ENCODE measurements at regions not wholly inside any gene's neighbourhood (a gene's known extent, or its start where the extent isn't known, plus 50 kb on each side); places are given as distances from the start of the nearest gene placed in this dataset.

DNA sequence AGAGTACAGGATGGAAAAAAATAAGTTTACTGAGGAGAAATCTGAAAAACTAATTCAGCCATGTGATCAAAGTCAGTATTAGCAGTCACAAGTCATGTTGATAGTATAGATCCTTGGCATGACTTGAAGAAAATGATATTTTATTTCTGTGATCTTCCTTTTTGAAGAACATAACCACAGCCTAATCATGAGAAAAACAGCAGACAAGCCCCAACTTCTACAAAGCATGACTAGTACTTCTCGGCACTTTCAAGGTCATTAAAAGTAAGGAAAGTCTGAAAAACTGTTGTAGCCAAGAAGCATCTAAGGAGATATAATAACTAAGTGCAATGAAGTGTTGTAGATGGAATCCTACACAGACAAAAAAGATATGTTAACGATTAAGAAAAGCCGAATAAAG is 264.1 kb upstream of the FOXG1 start:
- H3K9ac ChIP-seq (ENCODE audit: low read depth, low read length) = no peak overlapping the region
- no peak overlapping the region for H3K27ac ChIP-seq (ENCODE audit: low read depth, low read length)
- H3K27me3 ChIP-seq (ENCODE audit: control insufficient read depth, insufficient read depth, low read length) = no peaks in the 10 kb centered on the region
- H3K9me3 ChIP-seq (ENCODE audit: control insufficient read depth, insufficient read depth, low read length) = no peaks in the 10 kb centered on the region
- H3K36me3 ChIP-seq (ENCODE audit: control insufficient read depth, insufficient read depth, low read length) = no peaks in the 10 kb centered on the region
- no peak overlapping the region for H3K4me3 ChIP-seq (ENCODE audit: low read depth, low read length)
- H3K4me1 ChIP-seq (ENCODE audit: control insufficient read depth, insufficient read depth, low read length) = no peaks in the 10 kb centered on the region

GRCh38 chr14:28515571-28515970 is 251.0 kb upstream of the FOXG1 start:
- Histone ChIP-seq H3K36me3 (ENCODE audit: control insufficient read depth, insufficient read depth, low read length) (no peaks in the 10 kb centered on the region), H3K4me3 (ENCODE audit: low read depth, low read length) (no peak overlapping the region), H3K9ac (ENCODE audit: low read depth, low read length) (no peak overlapping the region), H3K27ac (ENCODE audit: low read depth, low read length) (no peak overlapping the region), H3K27me3 (ENCODE audit: control insufficient read depth, insufficient read depth, low read length) (no peaks in the 10 kb centered on the region), H3K9me3 (ENCODE audit: control insufficient read depth, insufficient read depth, low read length) (no peaks in the 10 kb centered on the region), H3K4me1 (ENCODE audit: control insufficient read depth, insufficient read depth, low read length) (no peaks in the 10 kb centered on the region)

- H3K4me3 ChIP-seq (ENCODE audit: low read depth, low read length) = no peak overlapping the region
- peaks cover 10% of the 10 kb centered on the region; the same call in 1 of the 2 replicates for H3K9me3 ChIP-seq (ENCODE audit: control insufficient read depth, insufficient read depth, low read length)
- 0 out of 2 replicates have a peak, but pooled peaks cover 3% of the 10 kb centered on the region for H3K4me1 ChIP-seq (ENCODE audit: control insufficient read depth, insufficient read depth, low read length)
Measured at GRCh38 chr14:28536889-28537288, 229.7 kb upstream of the FOXG1 start.

DNA sequence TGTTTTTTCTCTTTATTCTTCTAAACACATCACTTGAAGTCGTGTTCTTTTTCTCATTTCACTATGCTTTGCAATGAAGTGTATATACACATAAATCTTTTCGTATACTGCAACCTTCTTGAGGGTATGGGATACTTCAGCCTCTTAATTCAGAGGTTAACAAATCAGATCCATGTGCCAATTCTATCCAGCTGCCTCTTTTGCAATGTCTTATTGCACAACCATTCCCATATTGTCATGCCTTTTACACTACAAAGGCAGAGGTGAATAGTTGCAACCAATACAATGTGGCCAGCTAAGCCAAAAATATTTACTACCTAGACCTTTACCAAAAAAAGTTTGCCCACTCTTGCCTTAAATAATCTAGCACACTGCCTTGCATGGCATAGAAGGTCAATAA is 224.5 kb upstream of the FOXG1 start:
- no peaks in the 10 kb centered on the region for H3K36me3 ChIP-seq (ENCODE audit: control insufficient read depth, insufficient read depth, low read length)
- no peak overlapping the region for H3K27ac ChIP-seq (ENCODE audit: low read depth, low read length)
- H3K9ac ChIP-seq (ENCODE audit: low read depth, low read length) = no peak overlapping the region
- no peak overlapping the region for H3K4me3 ChIP-seq (ENCODE audit: low read depth, low read length)
- no peaks in the 10 kb centered on the region for H3K4me1 ChIP-seq (ENCODE audit: control insufficient read depth, insufficient read depth, low read length)
- no peaks in the 10 kb centered on the region for H3K27me3 ChIP-seq (ENCODE audit: control insufficient read depth, insufficient read depth, low read length)
- peaks cover 11% of the 10 kb centered on the region for H3K9me3 ChIP-seq (ENCODE audit: control insufficient read depth, insufficient read depth, low read length)

More at GRCh38 chr14:28536889-28537288, 229.7 kb upstream of the FOXG1 start:
- no peaks in the 10 kb centered on the region for H3K27me3 ChIP-seq (ENCODE audit: control insufficient read depth, insufficient read depth, low read length)
- no peak overlapping the region for H3K9ac ChIP-seq (ENCODE audit: low read depth, low read length)
- H3K36me3 ChIP-seq (ENCODE audit: control insufficient read depth, insufficient read depth, low read length) = no peaks in the 10 kb centered on the region
- H3K27ac ChIP-seq (ENCODE audit: low read depth, low read length) = no peak overlapping the region

- Histone ChIP-seq H3K9me3 (ENCODE audit: control insufficient read depth, insufficient read depth, low read length) (no peaks in the 10 kb centered on the region), H3K4me1 (ENCODE audit: control insufficient read depth, insufficient read depth, low read length) (no peaks in the 10 kb centered on the region), H3K9ac (ENCODE audit: low read depth, low read length) (no peak overlapping the region), H3K27ac (ENCODE audit: low read depth, low read length) (no peak overlapping the region), H3K27me3 (ENCODE audit: control insufficient read depth, insufficient read depth, low read length) (no peaks in the 10 kb centered on the region), H3K4me3 (ENCODE audit: low read depth, low read length) (no peak overlapping the region), H3K36me3 (ENCODE audit: control insufficient read depth, insufficient read depth, low read length) (no peaks in the 10 kb centered on the region)
Measured at GRCh38 chr14:28565345-28565744, 201.2 kb upstream of the FOXG1 start.

GRCh38 chr14:28570391-28570790 is 196.2 kb upstream of the FOXG1 start:
- Histone ChIP-seq H3K4me1 (ENCODE audit: control insufficient read depth, insufficient read depth, low read length) (no peaks in the 10 kb centered on the region), H3K4me3 (ENCODE audit: low read depth, low read length) (no peak overlapping the region), H3K27me3 (ENCODE audit: control insufficient read depth, insufficient read depth, low read length) (no peaks in the 10 kb centered on the region), H3K27ac (ENCODE audit: low read depth, low read length) (no peak overlapping the region), H3K9ac (ENCODE audit: low read depth, low read length) (no peak overlapping the region), H3K9me3 (ENCODE audit: control insufficient read depth, insufficient read depth, low read length) (peaks cover 11% of the 10 kb centered on the region; the same call in 1 of the 2 replicates), H3K36me3 (ENCODE audit: control insufficient read depth, insufficient read depth, low read length) (no peaks in the 10 kb centered on the region)

DNA sequence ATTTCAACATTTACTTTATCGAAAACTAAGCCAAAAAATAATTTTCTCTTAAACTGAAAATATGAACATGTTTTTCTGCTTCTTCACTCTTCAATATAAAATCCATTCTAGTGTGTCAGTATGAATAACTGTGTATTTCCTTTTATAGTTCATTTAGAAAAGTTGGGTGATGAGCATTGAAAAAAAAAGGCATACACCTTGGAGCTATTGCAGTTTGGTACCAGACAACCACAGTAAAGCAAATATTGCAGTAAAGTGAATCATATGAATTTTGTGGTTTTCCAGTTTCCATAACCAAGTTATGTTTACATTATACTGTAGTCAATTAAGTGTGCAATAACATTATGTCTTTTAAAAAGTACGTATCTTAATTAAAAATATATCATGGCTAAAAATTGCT is 195.0 kb upstream of the FOXG1 start:
- H3K9ac ChIP-seq (ENCODE audit: low read depth, low read length) = no peak overlapping the region
- no peak overlapping the region for H3K27ac ChIP-seq (ENCODE audit: low read depth, low read length)
- no peaks in the 10 kb centered on the region for H3K4me1 ChIP-seq (ENCODE audit: control insufficient read depth, insufficient read depth, low read length)
- no peak overlapping the region for H3K4me3 ChIP-seq (ENCODE audit: low read depth, low read length)
- no peaks in the 10 kb centered on the region for H3K36me3 ChIP-seq (ENCODE audit: control insufficient read depth, insufficient read depth, low read length)
- H3K27me3 ChIP-seq (ENCODE audit: control insufficient read depth, insufficient read depth, low read length) = no peaks in the 10 kb centered on the region
- H3K9me3 ChIP-seq (ENCODE audit: control insufficient read depth, insufficient read depth, low read length) = peaks cover 11% of the 10 kb centered on the region; the same call in 1 of the 2 replicates

DNA sequence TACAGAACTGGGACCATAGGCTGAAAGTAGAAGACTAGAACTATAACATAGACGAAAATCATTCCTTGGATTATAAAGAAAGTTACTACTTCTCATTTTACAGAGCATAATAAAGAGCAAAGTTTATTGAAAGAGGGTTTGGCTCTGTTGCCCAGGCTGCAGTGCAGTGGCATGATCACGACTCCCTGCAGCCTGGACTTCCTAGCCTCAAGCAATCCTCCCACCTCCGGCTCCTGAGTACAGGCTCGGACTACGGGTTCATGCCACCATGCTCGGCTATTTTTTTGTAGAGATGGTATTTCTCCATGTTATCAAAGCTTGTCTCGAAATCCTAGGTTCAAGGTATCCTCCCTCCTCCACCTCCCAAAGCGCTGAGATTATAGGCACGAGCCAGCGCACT is 190.1 kb upstream of the FOXG1 start:
- Histone ChIP-seq H3K4me1 (ENCODE audit: control insufficient read depth, insufficient read depth, low read length) (no peaks in the 10 kb centered on the region), H3K36me3 (ENCODE audit: control insufficient read depth, insufficient read depth, low read length) (no peaks in the 10 kb centered on the region), H3K9ac (ENCODE audit: low read depth, low read length) (no peak overlapping the region), H3K9me3 (ENCODE audit: control insufficient read depth, insufficient read depth, low read length) (peaks cover 11% of the 10 kb centered on the region; the same call in 1 of the 2 replicates), H3K27me3 (ENCODE audit: control insufficient read depth, insufficient read depth, low read length) (no peaks in the 10 kb centered on the region), H3K27ac (ENCODE audit: low read depth, low read length) (no peak overlapping the region), H3K4me3 (ENCODE audit: low read depth, low read length) (no peak overlapping the region)

DNA sequence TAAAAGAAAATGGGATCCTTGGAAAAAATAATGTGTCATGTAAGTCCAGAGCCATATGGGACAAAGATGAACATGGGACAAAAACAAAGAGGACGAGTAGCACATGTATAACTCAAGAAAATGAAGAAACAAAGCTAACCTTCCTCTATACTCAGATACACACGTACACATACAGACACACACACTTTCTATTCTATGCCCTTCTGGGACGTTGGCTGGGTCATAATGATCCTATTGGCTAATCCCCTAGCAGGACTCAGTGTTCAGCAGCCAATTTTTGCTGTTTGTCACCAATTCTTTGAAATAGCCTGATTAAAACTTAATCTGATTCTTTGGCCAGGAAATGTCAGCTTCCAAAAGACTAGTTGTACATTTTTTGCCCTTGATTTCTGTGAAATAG is 189.4 kb upstream of the FOXG1 start:
- no peak overlapping the region for H3K4me3 ChIP-seq (ENCODE audit: low read depth, low read length)
- no peak overlapping the region for H3K27ac ChIP-seq (ENCODE audit: low read depth, low read length)

GRCh38 chr14:28577711-28578131 is 188.9 kb upstream of the FOXG1 start:
- Histone ChIP-seq H3K4me3 (ENCODE audit: low read depth, low read length) (no peak overlapping the region), H3K9ac (ENCODE audit: low read depth, low read length) (no peak overlapping the region), H3K36me3 (ENCODE audit: control insufficient read depth, insufficient read depth, low read length) (no peaks in the 10 kb centered on the region), H3K27me3 (ENCODE audit: control insufficient read depth, insufficient read depth, low read length) (no peaks in the 10 kb centered on the region), H3K27ac (ENCODE audit: low read depth, low read length) (no peak overlapping the region), H3K4me1 (ENCODE audit: control insufficient read depth, insufficient read depth, low read length) (no peaks in the 10 kb centered on the region), H3K9me3 (ENCODE audit: control insufficient read depth, insufficient read depth, low read length) (peaks cover 11% of the 10 kb centered on the region; the same call in 1 of the 2 replicates)

More for the DNA sequence above, 189.4 kb upstream of the FOXG1 start:
- Histone ChIP-seq H3K9ac (ENCODE audit: low read depth, low read length) (no peak overlapping the region), H3K36me3 (ENCODE audit: control insufficient read depth, insufficient read depth, low read length) (no peaks in the 10 kb centered on the region), H3K4me1 (ENCODE audit: control insufficient read depth, insufficient read depth, low read length) (no peaks in the 10 kb centered on the region), H3K27me3 (ENCODE audit: control insufficient read depth, insufficient read depth, low read length) (no peaks in the 10 kb centered on the region), H3K9me3 (ENCODE audit: control insufficient read depth, insufficient read depth, low read length) (peaks cover 11% of the 10 kb centered on the region; the same call in 1 of the 2 replicates)

GRCh38 chr14:28584951-28585350 is 181.6 kb upstream of the FOXG1 start:
- H3K27me3 ChIP-seq (ENCODE audit: control insufficient read depth, insufficient read depth, low read length) = no peaks in the 10 kb centered on the region
- H3K4me3 ChIP-seq (ENCODE audit: low read depth, low read length) = no peak overlapping the region
- H3K9me3 ChIP-seq (ENCODE audit: control insufficient read depth, insufficient read depth, low read length) = no peaks in the 10 kb centered on the region
- no peak overlapping the region for H3K27ac ChIP-seq (ENCODE audit: low read depth, low read length)
- H3K4me1 ChIP-seq (ENCODE audit: control insufficient read depth, insufficient read depth, low read length) = no peaks in the 10 kb centered on the region
- H3K9ac ChIP-seq (ENCODE audit: low read depth, low read length) = no peak overlapping the region
- no peaks in the 10 kb centered on the region for H3K36me3 ChIP-seq (ENCODE audit: control insufficient read depth, insufficient read depth, low read length)

GRCh38 chr14:28589792-28590191 is 176.8 kb upstream of the FOXG1 start:
- no peak overlapping the region for H3K4me3 ChIP-seq (ENCODE audit: low read depth, low read length)
- no peaks in the 10 kb centered on the region for H3K9me3 ChIP-seq (ENCODE audit: control insufficient read depth, insufficient read depth, low read length)

More at GRCh38 chr14:28589792-28590191, 176.8 kb upstream of the FOXG1 start:
- no peaks in the 10 kb centered on the region for H3K36me3 ChIP-seq (ENCODE audit: control insufficient read depth, insufficient read depth, low read length)
- no peaks in the 10 kb centered on the region for H3K4me1 ChIP-seq (ENCODE audit: control insufficient read depth, insufficient read depth, low read length)
- H3K27ac ChIP-seq (ENCODE audit: low read depth, low read length) = no peak overlapping the region
- no peak overlapping the region for H3K9ac ChIP-seq (ENCODE audit: low read depth, low read length)
- H3K27me3 ChIP-seq (ENCODE audit: control insufficient read depth, insufficient read depth, low read length) = no peaks in the 10 kb centered on the region
